ENCODE measurements at regions not wholly inside any gene's neighbourhood (a gene's known extent, or its start where the extent isn't known, plus 50 kb on each side); places are given as distances from the start of the nearest gene placed in this dataset.
"Not testable (repeated sequence)": the region's sequence is repeated elsewhere in the genome, so short reads cannot be mapped to it uniquely, and the experiment has no call there.

DNA sequence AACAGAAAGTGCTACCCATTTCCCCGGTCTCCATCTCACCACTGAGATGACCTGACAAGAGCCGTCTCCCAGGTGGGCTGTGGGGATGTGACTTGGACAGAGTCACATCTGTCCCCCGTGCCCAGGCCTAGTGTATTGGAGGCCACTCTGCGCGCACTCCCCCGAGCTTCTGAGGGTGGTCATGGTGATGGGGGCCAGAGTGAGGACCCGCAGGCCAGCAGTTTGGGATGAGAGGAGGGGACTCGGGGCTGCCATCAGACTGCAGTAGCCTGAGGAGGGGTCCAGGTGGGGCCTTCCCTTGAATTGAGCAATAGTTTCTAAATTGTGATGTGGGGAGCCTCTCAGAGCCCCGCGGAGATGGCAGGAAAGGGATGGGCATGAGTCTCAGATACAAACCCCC is 852.6 kb downstream of the TBC1D22A start:
- no peak for DNase-seq (ENCODE audit: low spot score)

- no peak for DNase-seq (ENCODE audit: low spot score)
These were observed 851.3 kb downstream of the TBC1D22A start for GRCh38 chr22:47613606-47614350.

DNA sequence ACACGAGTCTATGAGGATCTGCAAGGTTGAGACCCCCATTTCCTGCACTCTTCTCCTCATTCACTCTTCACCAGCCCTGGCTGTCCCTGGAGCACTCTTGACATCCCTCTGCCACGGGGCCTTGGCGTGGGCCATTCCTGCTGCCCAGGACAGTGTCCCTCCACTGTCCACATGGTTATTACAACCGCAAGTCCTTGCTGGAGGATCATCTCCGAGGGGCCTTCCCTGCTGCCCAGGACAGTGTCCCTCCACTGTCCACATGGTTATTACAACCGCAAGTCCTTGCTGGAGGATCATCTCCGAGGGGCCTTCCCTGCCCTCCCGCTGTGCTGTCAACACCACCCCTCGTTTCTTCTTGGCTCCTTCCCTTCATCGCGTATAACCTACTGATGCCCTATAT is 850.7 kb downstream of the TBC1D22A start:
- DNase-seq (ENCODE audit: low spot score): not testable (repeated sequence)

- no peak for DNase-seq (ENCODE audit: low spot score)
These were observed 850.0 kb downstream of the TBC1D22A start for GRCh38 chr22:47612311-47612910.

GRCh38 chr22:47610764-47611163 is 848.3 kb downstream of the TBC1D22A start:
- DNase-seq (ENCODE audit: low spot score): no peak

GRCh38 chr22:47610281-47610680 is 847.8 kb downstream of the TBC1D22A start:
- no peak for DNase-seq (ENCODE audit: low spot score)

- no peak for DNase-seq (ENCODE audit: low spot score)
These were observed 847.2 kb downstream of the TBC1D22A start for GRCh38 chr22:47609653-47610052.

DNA sequence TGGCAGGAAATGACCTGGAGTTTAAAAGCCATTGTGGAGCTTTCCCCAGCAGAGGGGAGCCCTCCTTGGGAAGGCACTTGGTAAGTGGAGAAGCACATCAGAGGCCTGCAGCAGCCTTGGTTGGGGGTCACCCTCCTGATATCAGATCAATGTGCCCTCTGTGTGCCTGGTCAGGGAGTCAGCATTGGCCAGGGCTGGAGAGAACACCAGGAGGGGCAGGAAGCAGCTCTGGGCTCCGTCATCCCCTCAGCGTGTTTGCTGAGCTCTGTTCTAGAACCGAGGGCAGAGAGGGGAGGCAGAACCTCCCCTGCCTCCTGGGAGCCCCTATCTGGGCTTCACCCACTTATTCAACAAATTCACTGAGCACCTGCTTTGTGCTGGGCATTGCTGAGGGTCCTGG is 846.0 kb downstream of the TBC1D22A start:
- DNase-seq (ENCODE audit: low spot score): no peak

DNA sequence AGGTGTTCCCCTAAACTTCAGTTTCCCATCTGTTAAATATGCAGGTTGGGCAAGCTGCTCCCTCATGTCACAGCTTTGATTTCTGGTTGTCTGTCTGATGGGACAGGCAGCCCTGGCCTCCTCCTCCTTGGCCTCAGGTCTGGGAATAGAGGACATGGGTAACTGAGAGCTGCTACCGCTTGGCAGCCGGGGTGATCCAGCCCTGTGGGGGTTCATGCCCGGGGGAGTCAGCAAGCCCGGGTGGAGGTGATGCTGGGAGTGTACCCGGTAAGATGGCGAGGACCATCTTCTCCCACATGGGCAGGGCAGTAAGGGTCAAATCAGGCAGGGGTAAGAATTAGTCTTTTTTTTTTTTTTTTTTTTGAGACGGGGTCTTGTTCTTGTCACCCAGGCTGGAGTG is 845.0 kb downstream of the TBC1D22A start:
- DNase-seq (ENCODE audit: low spot score): no peak

- no peak for DNase-seq (ENCODE audit: low spot score)
These were observed 844.0 kb downstream of the TBC1D22A start for GRCh38 chr22:47606426-47606825.

DNA sequence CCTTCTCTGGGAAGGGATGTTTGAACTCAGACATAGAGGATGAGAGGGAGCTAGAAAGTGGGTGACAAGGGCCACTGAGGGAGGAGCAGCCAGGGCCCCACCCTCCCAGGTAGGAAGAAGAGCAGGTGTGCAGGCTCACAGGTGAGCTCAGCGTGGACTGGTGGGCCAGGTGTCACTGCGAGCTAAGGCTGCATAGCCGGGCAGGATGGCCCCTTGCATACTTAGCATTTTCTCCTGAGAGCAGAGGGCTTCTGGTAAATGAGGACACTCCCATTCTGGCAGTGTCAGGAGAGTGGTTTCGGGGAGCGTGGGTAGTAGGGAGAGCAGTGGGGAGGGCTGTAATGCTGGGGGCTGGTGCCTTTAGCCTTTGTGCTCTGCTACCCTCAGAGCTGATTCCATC is 843.4 kb downstream of the TBC1D22A start:
- no peak for DNase-seq (ENCODE audit: low spot score)

DNA sequence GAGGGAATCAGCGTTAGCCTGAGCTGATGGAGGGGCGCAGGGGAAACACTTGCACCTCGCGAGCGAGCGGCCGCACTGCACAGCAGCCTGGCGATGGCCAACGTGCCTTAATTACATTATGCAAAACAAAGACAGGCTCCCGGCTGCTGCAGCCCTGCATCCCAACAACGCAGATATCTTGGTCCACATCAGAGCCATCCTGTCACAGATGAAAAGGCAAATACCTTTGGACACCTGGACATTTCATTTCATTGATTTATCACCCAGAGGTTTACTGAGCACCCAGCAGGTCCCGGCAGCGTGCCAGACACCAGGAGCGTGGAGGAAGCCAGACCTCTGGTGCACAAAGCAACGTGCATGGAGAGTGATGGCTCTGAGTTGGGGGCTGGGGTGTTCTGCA is 843.0 kb downstream of the TBC1D22A start:
- DNase-seq (ENCODE audit: low spot score): no peak

- no peak for DNase-seq (ENCODE audit: low spot score)
These were observed 842.1 kb downstream of the TBC1D22A start for GRCh38 chr22:47604563-47604962.

DNA sequence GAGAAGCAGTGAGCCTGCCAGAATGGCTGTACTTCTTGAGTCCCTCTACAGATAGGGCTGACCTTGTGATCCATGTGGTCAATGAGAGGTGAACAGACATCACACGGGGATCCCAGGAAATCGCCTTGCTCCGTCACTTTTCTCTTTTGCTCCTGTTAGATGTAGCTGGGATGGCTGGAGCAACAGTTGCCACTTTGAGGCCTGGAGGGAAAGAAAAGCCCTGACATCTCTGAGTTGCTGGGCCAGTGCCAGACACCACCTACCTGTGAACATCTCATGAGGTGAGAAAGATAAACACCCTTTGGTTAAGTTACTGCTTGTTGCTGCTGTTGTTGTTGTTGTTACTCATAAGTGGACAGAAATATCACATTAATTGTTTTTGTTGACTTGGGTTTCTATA is 840.3 kb downstream of the TBC1D22A start:
- no peak for DNase-seq (ENCODE audit: low spot score)

DNA sequence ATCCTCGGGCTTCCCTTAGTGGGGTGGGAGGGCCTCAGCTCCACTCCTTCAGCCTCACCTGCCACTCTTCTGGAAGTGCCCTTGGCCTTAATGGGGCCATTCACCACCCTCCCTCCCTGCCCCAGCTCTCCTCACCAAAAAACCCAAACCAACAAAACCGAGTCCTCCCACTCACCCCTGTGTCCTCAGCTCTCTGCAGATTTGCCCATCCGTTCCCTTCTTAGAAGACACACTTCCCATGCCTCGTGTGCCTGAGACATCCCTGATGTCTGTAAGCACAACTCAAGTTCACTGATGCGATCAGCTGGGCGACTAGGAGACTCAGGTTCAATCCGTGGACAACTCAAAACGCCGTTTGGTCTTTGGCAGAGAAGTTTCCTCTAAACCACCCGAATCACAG is 839.2 kb downstream of the TBC1D22A start:
- no peak for DNase-seq (ENCODE audit: low spot score)

- DNase-seq (ENCODE audit: low spot score): no peak
These were observed 838.6 kb downstream of the TBC1D22A start for GRCh38 chr22:47600791-47601625.

DNA sequence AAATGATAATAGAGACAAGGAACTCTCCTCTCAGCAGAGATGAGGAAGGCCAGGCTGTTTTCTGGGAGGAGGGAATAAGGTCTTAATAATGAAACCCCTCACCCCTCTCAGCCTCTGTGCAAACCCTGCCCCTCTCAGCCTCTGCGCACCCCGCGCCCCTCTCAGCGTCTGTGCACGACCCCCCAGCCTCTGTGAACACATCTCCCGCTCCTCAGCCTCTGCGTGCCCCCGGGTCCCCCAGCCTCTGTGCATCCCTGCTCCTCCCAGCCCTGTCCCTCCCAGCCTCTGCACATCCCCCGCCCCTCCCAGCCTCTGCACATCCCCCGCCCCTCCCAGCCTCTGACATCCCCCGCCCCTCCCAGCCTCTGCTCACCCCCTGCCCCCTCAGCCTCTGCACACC is 837.8 kb downstream of the TBC1D22A start:
- no peak for DNase-seq (ENCODE audit: low spot score)

DNA sequence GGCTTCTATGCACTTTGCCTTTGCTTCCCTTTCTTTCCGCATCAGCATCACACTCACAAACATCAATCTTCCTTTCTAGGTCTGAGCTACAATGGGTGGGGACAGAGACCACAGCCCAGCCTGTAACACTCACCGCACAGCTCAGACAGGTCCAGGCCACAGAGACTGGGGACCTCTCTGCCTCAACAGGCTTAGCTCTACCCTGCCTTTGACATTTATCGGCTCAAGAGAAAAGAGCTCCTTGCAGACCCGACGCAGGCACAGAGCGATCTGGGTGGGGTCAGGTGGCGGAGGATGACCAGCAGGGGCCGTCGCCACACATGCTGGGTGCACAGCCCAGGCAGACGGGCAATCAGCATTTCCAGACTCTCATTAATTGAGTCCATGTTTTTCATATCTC is 837.3 kb downstream of the TBC1D22A start:
- no peak for DNase-seq (ENCODE audit: low spot score)

- DNase-seq (ENCODE audit: low spot score): no peak
These were observed 836.4 kb downstream of the TBC1D22A start for GRCh38 chr22:47598864-47599263.

GRCh38 chr22:47597041-47597440 is 834.6 kb downstream of the TBC1D22A start:
- DNase-seq (ENCODE audit: low spot score): no peak

DNA sequence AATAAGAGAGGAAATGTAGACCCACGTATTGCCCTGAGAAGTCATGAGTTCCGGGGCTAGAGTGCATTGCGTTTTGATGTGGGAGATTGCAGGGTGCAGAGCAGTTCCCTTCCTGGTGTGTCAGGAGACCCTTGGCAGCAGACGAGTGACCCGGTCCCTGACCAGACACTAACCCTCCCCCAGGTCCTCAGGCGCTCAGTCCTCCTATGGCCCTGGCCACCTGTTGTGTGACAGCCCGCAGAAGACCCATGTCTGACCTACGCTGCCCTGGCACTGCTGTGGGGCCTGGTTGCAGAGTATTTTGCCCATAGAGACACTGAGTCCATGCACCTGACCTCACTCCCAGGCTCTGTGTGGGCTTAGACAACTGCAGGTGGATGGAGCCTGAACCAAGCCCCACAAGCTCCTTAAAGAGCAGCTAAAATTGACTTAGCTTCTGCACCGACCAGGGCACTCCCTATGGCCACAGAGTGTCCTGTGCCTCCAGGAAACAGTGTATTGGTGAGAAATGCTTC is 833.8 kb downstream of the TBC1D22A start:
- no peak for DNase-seq (ENCODE audit: low spot score)

DNA sequence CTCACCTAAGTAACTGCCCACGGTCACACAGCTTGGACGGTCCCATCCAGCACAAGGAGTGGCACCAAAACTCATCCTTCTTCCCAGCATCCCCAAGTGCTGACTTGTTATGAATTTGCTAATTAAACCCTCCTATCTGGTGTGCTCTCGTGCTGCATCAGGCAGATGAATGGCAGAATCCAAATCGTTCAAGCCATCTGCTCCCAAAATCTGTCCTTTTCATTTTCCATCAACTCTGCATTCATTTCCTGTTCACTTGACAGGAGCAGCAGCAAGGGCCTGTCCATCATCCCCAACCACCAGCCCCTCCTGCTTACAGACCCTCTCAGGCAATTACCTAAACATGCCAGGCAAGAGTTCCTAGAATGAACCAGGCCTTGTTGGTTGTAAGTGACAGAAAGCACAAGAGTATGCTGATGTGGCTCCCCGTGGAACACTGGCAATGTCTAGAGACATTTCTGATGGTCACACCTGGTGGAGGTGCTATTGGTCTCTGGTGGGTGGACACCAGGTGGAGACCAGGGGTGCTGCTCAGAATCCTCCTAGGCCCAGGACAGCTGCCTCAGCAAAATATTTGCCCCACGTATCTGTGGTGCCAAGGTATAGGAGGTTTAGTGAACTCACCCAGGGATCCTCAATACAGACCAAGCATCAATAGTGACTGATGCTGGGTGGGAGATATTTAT is 832.5 kb downstream of the TBC1D22A start:
- no peak for DNase-seq (ENCODE audit: low spot score)

Measured in AG08396 (cell line).